NT2/D1 (cell line): ENCODE measurements at regions not wholly inside any gene's neighbourhood (a gene's known extent, or its start where the extent isn't known, plus 50 kb on each side); places are given as distances from the start of the nearest gene placed in this dataset.

Experiments
- DNase-seq: peaks from one replicate; pipeline ENCODE4 v3.0.0-alpha.2; 2011; ENCODE audit warnings: low read depth, low spot score
- H3K27me3 ChIP-seq: 2 replicates; pipeline ENCODE4 v1.6.0; 2011; ENCODE audit warnings: mild to moderate bottlenecking; ENCODE audit not compliant: insufficient read length, insufficient read depth
- H3K36me3 ChIP-seq: 2 replicates; pipeline ENCODE4 v1.6.1; 2011; ENCODE audit warnings: mild to moderate bottlenecking, low read length, mixed read lengths; ENCODE audit not compliant: insufficient read depth, insufficient read length
- H3K4me1 ChIP-seq: 2 replicates; pipeline ENCODE4 v1.5.1; 2011; ENCODE audit not compliant: insufficient read depth, insufficient read length
- H3K4me3 ChIP-seq: 2 replicates; pipeline ENCODE4 v1.5.1; 2011; ENCODE audit warnings: low read depth; ENCODE audit not compliant: insufficient read length
- H3K9ac ChIP-seq: 2 replicates; pipeline ENCODE4 v1.6.0; 2011; ENCODE audit warnings: low read depth; ENCODE audit not compliant: insufficient read length
- H3K9me3 ChIP-seq: 2 replicates; pipeline ENCODE4 v1.5.1; 2011; ENCODE audit warnings: mild to moderate bottlenecking, low read length; ENCODE audit not compliant: insufficient read depth
- SUZ12 ChIP-seq: IDR thresholded peaks from 2 replicates; pipeline ENCODE4 v1.6.1; 2011; ENCODE audit not compliant: insufficient read length, insufficient read depth; ENCODE audit errors: extremely low read depth
- YY1 ChIP-seq: IDR thresholded peaks from 2 replicates; pipeline ENCODE4 v1.6.1; 2011; ENCODE audit not compliant: insufficient read length, insufficient read depth
- ZNF274 ChIP-seq: IDR thresholded peaks from 2 replicates; pipeline ENCODE4 v1.6.1; 2011; ENCODE audit warnings: mild to moderate bottlenecking, low read depth, low read length

GRCh38 chr1:187631984-187632383 lies 803.2 kb downstream of the PLA2G4A start:
- no peaks in the 10 kb centered on the region for H3K36me3 ChIP-seq
- no peaks in the 10 kb centered on the region for H3K4me1 ChIP-seq
- H3K4me3 ChIP-seq: no peak overlapping the region
- TF ChIP-seq ZNF274 (no peak), SUZ12 (no peak), YY1 (no peak)
- H3K27me3 ChIP-seq: no peaks in the 10 kb centered on the region
- no peak for DNase-seq
- H3K9me3 ChIP-seq: peaks cover 24% of the 10 kb centered on the region
- H3K9ac ChIP-seq: no peak overlapping the region

GRCh38 chr1:187634940-187635339 lies 806.2 kb downstream of the PLA2G4A start:
- H3K4me3 ChIP-seq: no peak overlapping the region
- no peak for TF ChIP-seq SUZ12
- TF ChIP-seq YY1: no peak
- no peak for TF ChIP-seq ZNF274
- H3K4me1 ChIP-seq: no peaks in the 10 kb centered on the region
- no peak for DNase-seq
- H3K36me3 ChIP-seq: no peaks in the 10 kb centered on the region
- no peak overlapping the region for H3K9ac ChIP-seq
- H3K27me3 ChIP-seq: no peaks in the 10 kb centered on the region
- peaks cover 53% of the 10 kb centered on the region for H3K9me3 ChIP-seq

GRCh38 chr1:187638733-187639434 lies 810.1 kb downstream of the PLA2G4A start:
- no peak overlapping the region for H3K4me3 ChIP-seq
- no peaks in the 10 kb centered on the region for H3K36me3 ChIP-seq
- no peaks in the 10 kb centered on the region for H3K4me1 ChIP-seq
- peaks cover 45% of the 10 kb centered on the region for H3K9me3 ChIP-seq
- no peak for DNase-seq
- no peaks in the 10 kb centered on the region for H3K27me3 ChIP-seq
- H3K9ac ChIP-seq: no peak overlapping the region
- TF ChIP-seq ZNF274: no peak
- TF ChIP-seq SUZ12: no peak
- no peak for TF ChIP-seq YY1

- H3K27me3 ChIP-seq: no peaks in the 10 kb centered on the region
- no peaks in the 10 kb centered on the region for H3K4me1 ChIP-seq
- DNase-seq: no peak
- peaks cover 45% of the 10 kb centered on the region for H3K9me3 ChIP-seq
- TF ChIP-seq ZNF274: no peak
- TF ChIP-seq SUZ12: no peak
- TF ChIP-seq YY1: no peak
- no peaks in the 10 kb centered on the region for H3K36me3 ChIP-seq
- H3K9ac ChIP-seq: no peak overlapping the region
- no peak overlapping the region for H3K4me3 ChIP-seq
These were observed 812.3 kb downstream of the PLA2G4A start for GRCh38 chr1:187641015-187641414.

- Histone ChIP-seq H3K9ac (no peak overlapping the region), H3K27me3 (no peaks in the 10 kb centered on the region), H3K4me3 (no peak overlapping the region)
These were observed 812.7 kb downstream of the PLA2G4A start for GRCh38 chr1:187641463-187641862.

GRCh38 chr1:187641907-187642306 lies 813.2 kb downstream of the PLA2G4A start:
- no peak for DNase-seq

More at GRCh38 chr1:187641463-187641862, 812.7 kb downstream of the PLA2G4A start:
- H3K9me3 ChIP-seq: peaks cover 45% of the 10 kb centered on the region
- H3K4me1 ChIP-seq: no peaks in the 10 kb centered on the region
- no peak for DNase-seq
- H3K36me3 ChIP-seq: no peaks in the 10 kb centered on the region
- no peak for TF ChIP-seq ZNF274
- no peak for TF ChIP-seq SUZ12
- TF ChIP-seq YY1: no peak

GRCh38 chr1:187645651-187646050 lies 816.9 kb downstream of the PLA2G4A start:
- no peak for TF ChIP-seq YY1
- TF ChIP-seq ZNF274: no peak
- no peak for TF ChIP-seq SUZ12
- Histone ChIP-seq H3K9me3 (peaks cover 9% of the 10 kb centered on the region), H3K9ac (no peak overlapping the region), H3K27me3 (no peaks in the 10 kb centered on the region), H3K36me3 (no peaks in the 10 kb centered on the region), H3K4me1 (no peaks in the 10 kb centered on the region), H3K4me3 (no peak overlapping the region)
- no peak for DNase-seq

More at GRCh38 chr1:187641907-187642306, 813.2 kb downstream of the PLA2G4A start:
- no peaks in the 10 kb centered on the region for H3K36me3 ChIP-seq
- H3K4me3 ChIP-seq: no peak overlapping the region
- no peaks in the 10 kb centered on the region for H3K27me3 ChIP-seq
- H3K9ac ChIP-seq: no peak overlapping the region
- peaks cover 45% of the 10 kb centered on the region for H3K9me3 ChIP-seq
- no peak for TF ChIP-seq ZNF274
- no peak for TF ChIP-seq YY1
- no peak for TF ChIP-seq SUZ12
- H3K4me1 ChIP-seq: no peaks in the 10 kb centered on the region
